ENCODE measurements at regions not wholly inside any gene's neighbourhood (a gene's known extent, or its start where the extent isn't known, plus 50 kb on each side); places are given as distances from the start of the nearest gene placed in this dataset.

- 76 to 81% methylated on average over 4 of the region's 4 CpGs for WGBS, 2 donors
- Histone ChIP-seq H3K36me3 (no peaks in the 10 kb centered on the region), H3K9me3 (no peaks in the 10 kb centered on the region), H3K4me1 (no peaks in the 10 kb centered on the region), H3K27me3 (no peaks in the 10 kb centered on the region), H3K4me3 (no peak overlapping the region), H3K27ac (no peak overlapping the region)
- TF ChIP-seq, protein P1, sequence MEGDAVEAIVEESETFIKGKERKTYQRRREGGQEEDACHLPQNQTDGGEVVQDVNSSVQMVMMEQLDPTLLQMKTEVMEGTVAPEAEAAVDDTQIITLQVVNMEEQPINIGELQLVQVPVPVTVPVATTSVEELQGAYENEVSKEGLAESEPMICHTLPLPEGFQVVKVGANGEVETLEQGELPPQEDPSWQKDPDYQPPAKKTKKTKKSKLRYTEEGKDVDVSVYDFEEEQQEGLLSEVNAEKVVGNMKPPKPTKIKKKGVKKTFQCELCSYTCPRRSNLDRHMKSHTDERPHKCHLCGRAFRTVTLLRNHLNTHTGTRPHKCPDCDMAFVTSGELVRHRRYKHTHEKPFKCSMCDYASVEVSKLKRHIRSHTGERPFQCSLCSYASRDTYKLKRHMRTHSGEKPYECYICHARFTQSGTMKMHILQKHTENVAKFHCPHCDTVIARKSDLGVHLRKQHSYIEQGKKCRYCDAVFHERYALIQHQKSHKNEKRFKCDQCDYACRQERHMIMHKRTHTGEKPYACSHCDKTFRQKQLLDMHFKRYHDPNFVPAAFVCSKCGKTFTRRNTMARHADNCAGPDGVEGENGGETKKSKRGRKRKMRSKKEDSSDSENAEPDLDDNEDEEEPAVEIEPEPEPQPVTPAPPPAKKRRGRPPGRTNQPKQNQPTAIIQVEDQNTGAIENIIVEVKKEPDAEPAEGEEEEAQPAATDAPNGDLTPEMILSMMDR (IDR thresholded peaks at IDR 0.05) = no peak
- no peak for TF ChIP-seq POLR2A (IDR thresholded peaks at IDR 0.05)
- DNase-seq = no peak
- intact Hi-C loops (cut with DNase I) = no loop called here
Observed at GRCh38 chr2:56718413-56718812, 534.6 kb downstream of the CCDC85A start.

DNA sequence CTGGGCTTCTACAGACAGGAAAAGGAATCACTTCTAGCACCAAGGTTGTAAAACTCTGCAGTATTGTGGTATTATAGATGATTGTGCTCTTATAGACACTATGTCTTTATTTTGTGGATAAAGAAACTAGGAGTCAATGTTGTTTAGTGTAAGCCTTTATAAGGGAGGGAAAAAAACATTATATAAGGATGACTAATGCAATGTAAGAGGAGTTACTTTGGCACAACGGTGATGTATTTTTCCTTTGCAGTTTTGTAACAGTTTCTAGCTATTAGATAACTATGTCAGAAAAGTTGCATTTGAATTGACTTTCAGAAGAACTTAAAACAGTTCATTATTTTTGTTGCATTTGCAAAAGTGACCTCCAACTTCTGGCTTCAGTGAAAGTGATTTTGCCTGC is 545.4 kb downstream of the CCDC85A start:
- Histone ChIP-seq H3K4me1 (no peaks in the 10 kb centered on the region), H3K9me3 (peaks cover 0 to 9% (median 5%) of the 10 kb centered on the region in 3 donors), H3K4me3 (no peak overlapping the region), H3K36me3 (no peaks in the 10 kb centered on the region), H3K27ac (no peak overlapping the region), H3K27me3 (no peaks in the 10 kb centered on the region)
- TF ChIP-seq POLR2A (IDR thresholded peaks at IDR 0.05) = no peak
- TF ChIP-seq, protein P1 (IDR thresholded peaks at IDR 0.05) = no peak
- intact Hi-C loops (cut with DNase I) = no loop called here
- WGBS, 2 donors = 44 to 67% methylated on average over 1 of the region's 1 CpG
- DNase-seq = no peak

- Histone ChIP-seq H3K27ac (no peak overlapping the region), H3K4me3 (no peak overlapping the region), H3K36me3 (no peaks in the 10 kb centered on the region), H3K9me3 (no peaks in the 10 kb centered on the region), H3K27me3 (no peaks in the 10 kb centered on the region), H3K4me1 (no peaks in the 10 kb centered on the region)
- intact Hi-C loops (cut with DNase I) = no loop called here
- no peak for DNase-seq
- WGBS, 2 donors = 52 to 55% methylated on average over 2 of the region's 2 CpGs
- TF ChIP-seq, protein P1 (IDR thresholded peaks at IDR 0.05) = no peak
- no peak for TF ChIP-seq POLR2A (IDR thresholded peaks at IDR 0.05)
Observed at GRCh38 chr2:56732946-56733345, 549.2 kb downstream of the CCDC85A start.

- no peaks in the 10 kb centered on the region for H3K27me3 ChIP-seq
- no peak overlapping the region for H3K4me3 ChIP-seq
- H3K4me1 ChIP-seq = no peaks in the 10 kb centered on the region
- DNase-seq = no peak
- H3K9me3 ChIP-seq = no peaks in the 10 kb centered on the region
- no peak overlapping the region for H3K27ac ChIP-seq
- H3K36me3 ChIP-seq = no peaks in the 10 kb centered on the region
- WGBS, 2 donors = 26 to 34% methylated on average over 1 of the region's 1 CpG
- no peak for TF ChIP-seq POLR2A (IDR thresholded peaks at IDR 0.05)
- intact Hi-C loops (cut with DNase I) = no loop called here
Observed at GRCh38 chr2:56739413-56739812, 555.6 kb downstream of the CCDC85A start.

DNA sequence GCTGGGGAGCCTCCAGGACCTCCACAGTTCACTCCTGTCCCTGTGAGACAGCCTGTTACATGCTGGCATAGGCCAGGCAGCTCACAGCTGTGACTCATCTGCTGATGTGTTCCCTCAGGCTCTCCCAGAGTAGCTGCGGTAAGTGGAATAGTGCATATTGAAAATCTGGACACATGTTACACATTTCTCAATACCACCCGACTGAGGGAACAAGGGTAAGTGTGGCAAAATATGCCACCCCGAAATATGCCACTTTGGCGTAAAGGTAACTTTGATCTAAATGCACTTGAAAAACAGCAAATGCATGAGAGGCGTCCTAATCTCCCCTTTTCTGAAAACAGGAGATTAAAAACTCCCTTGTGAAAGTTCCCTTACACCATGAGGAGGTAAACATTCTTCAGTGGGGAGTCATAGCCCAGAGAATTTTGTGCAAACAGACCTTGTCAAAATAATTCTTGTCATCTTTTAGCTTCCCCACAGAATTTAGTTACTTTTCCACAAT is 557.9 kb downstream of the CCDC85A start:
- Histone ChIP-seq H3K36me3 (no peaks in the 10 kb centered on the region), H3K27ac (no peak overlapping the region), H3K4me3 (no peak overlapping the region), H3K9me3 (no peaks in the 10 kb centered on the region), H3K27me3 (no peaks in the 10 kb centered on the region), H3K4me1 (no peaks in the 10 kb centered on the region)
- intact Hi-C loops (cut with DNase I) = no loop called here
- no peak for DNase-seq
- 32 to 71% methylated on average over 5 of the region's 5 CpGs for WGBS, 2 donors
- TF ChIP-seq, protein P1 (IDR thresholded peaks at IDR 0.05) = no peak
- TF ChIP-seq POLR2A (IDR thresholded peaks at IDR 0.05) = no peak

GRCh38 chr2:56743807-56744206 is 560.0 kb downstream of the CCDC85A start:
- no peaks in the 10 kb centered on the region for H3K4me1 ChIP-seq
- intact Hi-C loops (cut with DNase I) = no loop called here
- no peak for DNase-seq
- no peaks in the 10 kb centered on the region for H3K36me3 ChIP-seq
- TF ChIP-seq, protein P1 (IDR thresholded peaks at IDR 0.05) = no peak
- TF ChIP-seq POLR2A (IDR thresholded peaks at IDR 0.05) = no peak
- H3K27me3 ChIP-seq = no peaks in the 10 kb centered on the region
- H3K9me3 ChIP-seq = no peaks in the 10 kb centered on the region
- WGBS, 2 donors = 65 to 79% methylated on average over 3 of the region's 3 CpGs
- H3K27ac ChIP-seq = no peak overlapping the region
- no peak overlapping the region for H3K4me3 ChIP-seq

Measured in esophagus squamous epithelium (tissue), 5 donors.